ENCODE measurements at regions not wholly inside any gene's neighbourhood (a gene's known extent, or its start where the extent isn't known, plus 50 kb on each side); places are given as distances from the start of the nearest gene placed in this dataset.

DNA sequence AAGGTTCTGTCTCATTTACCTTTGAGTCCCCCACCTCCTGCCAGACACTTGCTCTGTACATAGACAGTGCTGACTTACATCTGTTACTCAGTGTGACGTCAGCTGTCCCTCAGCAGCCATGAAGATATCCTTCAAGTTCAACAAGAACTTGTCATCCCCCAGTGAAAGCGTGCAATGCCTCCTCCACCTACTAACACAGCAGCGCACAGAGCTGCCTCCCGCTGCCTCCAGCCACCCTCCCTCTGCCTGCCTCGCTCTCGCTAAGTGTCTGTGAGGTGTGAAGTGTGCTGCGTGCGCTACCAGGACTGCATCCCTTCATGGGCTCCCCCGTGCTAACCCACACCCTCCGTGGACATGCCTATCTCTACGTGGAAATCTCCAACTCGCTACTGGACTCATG, 621.4 kb downstream of the BRD1 start:
- TF ChIP-seq, protein P1, sequence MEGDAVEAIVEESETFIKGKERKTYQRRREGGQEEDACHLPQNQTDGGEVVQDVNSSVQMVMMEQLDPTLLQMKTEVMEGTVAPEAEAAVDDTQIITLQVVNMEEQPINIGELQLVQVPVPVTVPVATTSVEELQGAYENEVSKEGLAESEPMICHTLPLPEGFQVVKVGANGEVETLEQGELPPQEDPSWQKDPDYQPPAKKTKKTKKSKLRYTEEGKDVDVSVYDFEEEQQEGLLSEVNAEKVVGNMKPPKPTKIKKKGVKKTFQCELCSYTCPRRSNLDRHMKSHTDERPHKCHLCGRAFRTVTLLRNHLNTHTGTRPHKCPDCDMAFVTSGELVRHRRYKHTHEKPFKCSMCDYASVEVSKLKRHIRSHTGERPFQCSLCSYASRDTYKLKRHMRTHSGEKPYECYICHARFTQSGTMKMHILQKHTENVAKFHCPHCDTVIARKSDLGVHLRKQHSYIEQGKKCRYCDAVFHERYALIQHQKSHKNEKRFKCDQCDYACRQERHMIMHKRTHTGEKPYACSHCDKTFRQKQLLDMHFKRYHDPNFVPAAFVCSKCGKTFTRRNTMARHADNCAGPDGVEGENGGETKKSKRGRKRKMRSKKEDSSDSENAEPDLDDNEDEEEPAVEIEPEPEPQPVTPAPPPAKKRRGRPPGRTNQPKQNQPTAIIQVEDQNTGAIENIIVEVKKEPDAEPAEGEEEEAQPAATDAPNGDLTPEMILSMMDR (conservative IDR thresholded peaks at IDR 0.05; ENCODE audit: low read depth, low read length) = no peak
- TF ChIP-seq SMC3 (IDR thresholded peaks at IDR 0.05; ENCODE audit: low read depth, low read length) (no peak), POLR2A (IDR thresholded peaks at IDR 0.05; ENCODE audit: low read depth, low read length) (no peak), RCOR1 (IDR thresholded peaks at IDR 0.05; ENCODE audit: insufficient replicate concordance, low read length) (no peak), MXI1 (IDR thresholded peaks at IDR 0.05; ENCODE audit: borderline replicate concordance, low read depth, low read length) (no peak), RAD21 (IDR thresholded peaks at IDR 0.05; ENCODE audit: low read length) (no peak), MAZ (IDR thresholded peaks at IDR 0.05; ENCODE audit: borderline replicate concordance, low read depth, low read length) (no peak), CHD1 (IDR thresholded peaks at IDR 0.05; ENCODE audit: low read depth, low read length) (no peak), CEBPB (IDR thresholded peaks at IDR 0.05; ENCODE audit: low read depth, low read length) (no peak), MAFK (IDR thresholded peaks at IDR 0.05; ENCODE audit: low read depth, low read length) (no peak), FOS (IDR thresholded peaks at IDR 0.05; ENCODE audit: low read depth, low read length) (no peak)
- TF ChIP-seq, protein P2, sequence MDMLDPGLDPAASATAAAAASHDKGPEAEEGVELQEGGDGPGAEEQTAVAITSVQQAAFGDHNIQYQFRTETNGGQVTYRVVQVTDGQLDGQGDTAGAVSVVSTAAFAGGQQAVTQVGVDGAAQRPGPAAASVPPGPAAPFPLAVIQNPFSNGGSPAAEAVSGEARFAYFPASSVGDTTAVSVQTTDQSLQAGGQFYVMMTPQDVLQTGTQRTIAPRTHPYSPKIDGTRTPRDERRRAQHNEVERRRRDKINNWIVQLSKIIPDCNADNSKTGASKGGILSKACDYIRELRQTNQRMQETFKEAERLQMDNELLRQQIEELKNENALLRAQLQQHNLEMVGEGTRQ (IDR thresholded peaks at IDR 0.05; ENCODE audit: low read depth, low read length) = no peak

Data from IMR-90 (cell line).